Immature natural killer cell (primary cell): ENCODE measurements at regions not wholly inside any gene's neighbourhood (a gene's known extent, or its start where the extent isn't known, plus 50 kb on each side); places are given as distances from the start of the nearest gene placed in this dataset.

Experiments
- DNase-seq, 3 donors: peaks; one replicate each; pipeline ENCODE4 v3.0.0; 2022; ENCODE audit warnings: mixed read lengths in 1 of 3
- H3K27ac Mint-ChIP-seq, 6 donors: one replicate each; pipeline ENCODE4 v1.8.0; 2020; ENCODE audit warnings: mixed read lengths in 6 of 6, mild to moderate bottlenecking in 5 of 6, inconsistent platforms in 4 of 6, moderate library complexity in 3 of 6
- H3K27me3 Mint-ChIP-seq, 3 donors: one replicate each; pipeline ENCODE4 v1.8.0; 2020 to 2021; ENCODE audit warnings: low read depth in 3 of 3, mild to moderate bottlenecking in 3 of 3, mixed read lengths in 3 of 3, moderate library complexity in 3 of 3, inconsistent platforms in 1 of 3
- H3K36me3 Mint-ChIP-seq, 3 donors: one replicate each; pipeline ENCODE4 v1.8.0; 2020; ENCODE audit warnings: mixed read lengths in 3 of 3, inconsistent platforms in 2 of 3, mild to moderate bottlenecking in 2 of 3
- H3K4me1 Mint-ChIP-seq, 2 donors: one replicate each; pipeline ENCODE4 v1.8.0; 2020; ENCODE audit warnings: inconsistent platforms in 2 of 2, mild to moderate bottlenecking in 2 of 2, mixed read lengths in 2 of 2, moderate library complexity in 1 of 2
- H3K4me3 Mint-ChIP-seq, 5 donors: one replicate each; pipeline ENCODE4 v1.8.0; 2020; ENCODE audit warnings: mild to moderate bottlenecking in 5 of 5, mixed read lengths in 5 of 5, inconsistent platforms in 3 of 5, moderate library complexity in 3 of 5
- H3K9me3 Mint-ChIP-seq, 6 donors: one replicate each; pipeline ENCODE4 v1.8.0; 2020; ENCODE audit warnings: mild to moderate bottlenecking in 6 of 6, mixed read lengths in 6 of 6, inconsistent platforms in 4 of 6, moderate library complexity in 3 of 6

- Mint-ChIP-seq H3K9me3 (peaks cover 0 to 9% (median 5%) of the 10 kb centered on the region in 6 donors), H3K4me3 (no peak overlapping the region), H3K4me1 (no peaks in the 10 kb centered on the region), H3K27ac (no peak overlapping the region), H3K36me3 (no peaks in the 10 kb centered on the region), H3K27me3 (peaks cover 0 to 2% (median 0%) of the 10 kb centered on the region in 3 donors)
- no peak for DNase-seq
Measured at GRCh38 chr13:74871369-74872070, 610.4 kb downstream of the TBC1D4 start.

GRCh38 chr13:74870865-74871264 is 611.1 kb downstream of the TBC1D4 start:
- Mint-ChIP-seq H3K36me3 (no peaks in the 10 kb centered on the region), H3K27me3 (peaks cover 0 to 2% (median 0%) of the 10 kb centered on the region in 3 donors), H3K4me3 (no peak overlapping the region), H3K9me3 (peaks cover 0 to 9% (median 4%) of the 10 kb centered on the region in 6 donors), H3K4me1 (no peaks in the 10 kb centered on the region), H3K27ac (no peak overlapping the region)
- DNase-seq: no peak

DNA sequence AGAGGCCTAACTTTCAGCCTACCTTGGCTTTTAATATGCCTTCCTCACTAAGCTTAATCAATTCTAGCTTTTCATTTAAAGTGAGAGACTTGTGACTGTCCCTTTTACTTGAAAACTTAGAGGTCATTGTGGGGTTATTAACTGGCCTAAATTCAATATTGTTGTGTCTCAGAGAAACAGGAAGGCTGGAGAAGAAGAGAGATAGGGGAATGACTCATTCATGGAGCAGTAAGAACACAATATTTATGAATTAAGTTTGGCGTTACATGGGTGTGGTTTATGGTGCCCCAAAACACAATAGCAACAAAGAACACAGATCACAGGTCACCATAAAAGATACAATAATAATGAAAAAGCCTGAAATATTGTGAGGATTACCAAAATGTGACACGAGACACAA is 612.1 kb downstream of the TBC1D4 start:
- no peak for DNase-seq
- H3K27ac Mint-ChIP-seq: no peak overlapping the region
- H3K36me3 Mint-ChIP-seq: no peaks in the 10 kb centered on the region
- no peak overlapping the region for H3K4me3 Mint-ChIP-seq
- no peaks in the 10 kb centered on the region for H3K4me1 Mint-ChIP-seq
- H3K9me3 Mint-ChIP-seq: peaks cover 0 to 9% (median 5%) of the 10 kb centered on the region in 6 donors
- H3K27me3 Mint-ChIP-seq: peaks cover 0 to 2% (median 0%) of the 10 kb centered on the region in 3 donors

- no peak overlapping the region for H3K27ac Mint-ChIP-seq
- no peak overlapping the region for H3K4me3 Mint-ChIP-seq
- DNase-seq: no peak
- no peaks in the 10 kb centered on the region for H3K36me3 Mint-ChIP-seq
- H3K4me1 Mint-ChIP-seq: no peaks in the 10 kb centered on the region
- H3K9me3 Mint-ChIP-seq: peaks cover 2 to 9% (median 5%) of the 10 kb centered on the region in 6 donors
- H3K27me3 Mint-ChIP-seq: peaks cover 0 to 2% (median 0%) of the 10 kb centered on the region in 3 donors
Measured at GRCh38 chr13:74868049-74868448, 613.9 kb downstream of the TBC1D4 start.

GRCh38 chr13:74867460-74867859 is 614.5 kb downstream of the TBC1D4 start:
- Mint-ChIP-seq H3K9me3 (peaks cover 2 to 11% (median 5%) of the 10 kb centered on the region in 6 donors), H3K36me3 (no peaks in the 10 kb centered on the region), H3K4me1 (no peaks in the 10 kb centered on the region), H3K27me3 (peaks cover 0 to 2% (median 0%) of the 10 kb centered on the region in 3 donors), H3K4me3 (no peak overlapping the region), H3K27ac (no peak overlapping the region)
- no peak for DNase-seq

DNA sequence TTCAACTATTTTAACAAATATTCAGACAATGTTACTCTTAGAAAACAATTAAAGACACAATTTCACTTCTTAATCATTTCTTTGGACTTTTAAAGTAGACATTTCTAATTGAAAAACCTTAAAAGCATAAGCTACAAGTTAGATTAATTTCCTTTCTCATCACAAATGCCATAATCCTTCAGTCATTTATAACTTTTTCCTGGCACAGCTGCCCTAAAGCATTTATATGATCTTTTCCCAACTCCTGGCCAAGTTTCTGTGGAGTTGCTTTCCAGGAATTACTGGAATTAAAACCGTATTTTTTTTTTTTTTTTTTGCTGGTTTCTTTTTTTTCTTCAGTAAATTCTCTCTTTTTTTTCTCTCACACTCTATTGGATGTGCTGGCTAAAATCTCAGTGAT is 615.9 kb downstream of the TBC1D4 start:
- DNase-seq: no peak
- Mint-ChIP-seq H3K36me3 (no peaks in the 10 kb centered on the region), H3K4me3 (no peak overlapping the region), H3K4me1 (no peaks in the 10 kb centered on the region), H3K27me3 (peaks cover 0 to 2% (median 0%) of the 10 kb centered on the region in 3 donors), H3K9me3 (peaks cover 2 to 11% (median 5%) of the 10 kb centered on the region in 6 donors), H3K27ac (no peak overlapping the region)

- Mint-ChIP-seq H3K4me1 (no peaks in the 10 kb centered on the region), H3K4me3 (no peak overlapping the region), H3K36me3 (no peaks in the 10 kb centered on the region), H3K27ac (no peak overlapping the region), H3K27me3 (peaks cover 0 to 2% (median 0%) of the 10 kb centered on the region in 3 donors), H3K9me3 (peaks cover 2 to 11% (median 5%) of the 10 kb centered on the region in 6 donors)
- DNase-seq: no peak
Measured at GRCh38 chr13:74865656-74866055, 616.3 kb downstream of the TBC1D4 start.

GRCh38 chr13:74860789-74861188 is 621.2 kb downstream of the TBC1D4 start:
- H3K4me3 Mint-ChIP-seq: no peak overlapping the region
- no peaks in the 10 kb centered on the region for H3K36me3 Mint-ChIP-seq
- DNase-seq: no peak
- H3K4me1 Mint-ChIP-seq: no peaks in the 10 kb centered on the region
- H3K27me3 Mint-ChIP-seq: peaks cover 1 to 3% (median 2%) of the 10 kb centered on the region in 3 donors
- no peak overlapping the region for H3K27ac Mint-ChIP-seq
- H3K9me3 Mint-ChIP-seq: peaks cover 0 to 12% (median 5%) of the 10 kb centered on the region in 6 donors

DNA sequence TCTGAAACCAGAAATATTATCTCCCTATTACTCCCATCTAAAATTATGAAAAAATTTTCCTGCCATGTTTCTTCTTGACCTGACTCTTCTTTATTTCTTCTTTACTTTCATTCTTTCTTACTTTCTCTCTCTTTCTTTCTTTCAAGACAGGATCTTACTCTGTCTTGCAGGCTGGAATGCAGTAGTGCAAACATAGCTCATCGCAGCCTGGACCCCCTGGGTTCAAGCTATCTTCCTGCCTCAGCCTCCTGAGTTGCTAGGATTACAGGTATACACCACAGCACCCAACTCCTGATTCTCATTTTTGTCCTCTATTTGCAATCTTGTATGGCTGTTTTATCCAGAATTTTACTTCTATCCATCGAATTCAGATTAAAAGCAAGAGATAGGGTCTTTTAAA is 631.1 kb downstream of the TBC1D4 start:
- Mint-ChIP-seq H3K4me1 (no peaks in the 10 kb centered on the region), H3K27me3 (peaks cover 3 to 13% (median 4%) of the 10 kb centered on the region in 3 donors), H3K36me3 (peaks cover 0 to 4% (median 3%) of the 10 kb centered on the region in 3 donors), H3K4me3 (no peak overlapping the region), H3K9me3 (peaks cover 1 to 10% (median 6%) of the 10 kb centered on the region in 6 donors), H3K27ac (no peak overlapping the region)
- DNase-seq: no peak

GRCh38 chr13:74847966-74848365 is 634.0 kb downstream of the TBC1D4 start:
- H3K4me3 Mint-ChIP-seq: no peak overlapping the region
- peaks cover 0 to 5% (median 4%) of the 10 kb centered on the region in 3 donors for H3K36me3 Mint-ChIP-seq
- no peak overlapping the region for H3K27ac Mint-ChIP-seq
- peaks cover 2 to 9% (median 4%) of the 10 kb centered on the region in 3 donors for H3K27me3 Mint-ChIP-seq
- H3K4me1 Mint-ChIP-seq: no peaks in the 10 kb centered on the region
- no peak for DNase-seq
- H3K9me3 Mint-ChIP-seq: peaks cover 0 to 10% (median 0%) of the 10 kb centered on the region in 6 donors

- H3K9me3 Mint-ChIP-seq: peaks cover 0 to 10% (median 0%) of the 10 kb centered on the region in 6 donors
- peaks cover 2 to 6% (median 4%) of the 10 kb centered on the region in 3 donors for H3K27me3 Mint-ChIP-seq
- H3K4me1 Mint-ChIP-seq: no peaks in the 10 kb centered on the region
- no peak for DNase-seq
- H3K27ac Mint-ChIP-seq: no peak overlapping the region
- H3K4me3 Mint-ChIP-seq: no peak overlapping the region
- peaks cover 0 to 7% (median 5%) of the 10 kb centered on the region in 3 donors for H3K36me3 Mint-ChIP-seq
Measured at GRCh38 chr13:74845806-74846205, 636.2 kb downstream of the TBC1D4 start.

GRCh38 chr13:74841651-74842050 is 640.3 kb downstream of the TBC1D4 start:
- no peak overlapping the region for H3K4me3 Mint-ChIP-seq
- H3K9me3 Mint-ChIP-seq: peaks cover 0 to 6% (median 0%) of the 10 kb centered on the region in 6 donors
- H3K4me1 Mint-ChIP-seq: peaks cover 28 to 33% of the 10 kb centered on the region in 2 donors
- H3K27ac Mint-ChIP-seq: no peak overlapping the region
- DNase-seq: no peak
- H3K36me3 Mint-ChIP-seq: peaks cover 0 to 5% (median 5%) of the 10 kb centered on the region in 3 donors
- H3K27me3 Mint-ChIP-seq: peaks cover 2 to 4% (median 2%) of the 10 kb centered on the region in 3 donors

- Mint-ChIP-seq H3K4me1 (peaks cover 33 to 37% of the 10 kb centered on the region in 2 donors), H3K9me3 (peaks cover 0 to 6% (median 0%) of the 10 kb centered on the region in 6 donors), H3K36me3 (peaks cover 0 to 5% (median 4%) of the 10 kb centered on the region in 3 donors), H3K4me3 (peak overlapping the region in 1 of 5 donors; percentile 6), H3K27ac (no peak overlapping the region), H3K27me3 (peaks cover 2 to 3% (median 2%) of the 10 kb centered on the region in 3 donors)
- no peak for DNase-seq
Measured at GRCh38 chr13:74841123-74841522, 640.8 kb downstream of the TBC1D4 start.

DNA sequence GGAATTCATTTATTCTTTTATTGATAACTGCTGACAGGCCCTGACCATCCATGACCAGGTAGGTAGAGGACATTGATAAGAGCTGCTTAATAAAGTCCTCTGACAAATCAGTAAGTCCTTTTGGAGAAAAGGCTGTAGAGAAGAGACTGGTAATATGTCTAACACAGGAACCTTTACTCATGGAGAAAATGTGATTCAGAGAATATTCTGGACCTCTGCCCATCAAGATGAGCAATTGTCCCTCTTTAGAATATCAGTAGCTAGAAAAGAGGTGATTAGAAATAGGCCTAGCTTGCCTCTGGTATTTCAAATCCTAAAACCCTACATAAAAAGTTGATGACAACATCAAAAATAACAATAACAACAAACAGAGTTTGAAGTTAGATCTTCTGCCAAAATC is 642.3 kb downstream of the TBC1D4 start:
- no peak for DNase-seq
- H3K27me3 Mint-ChIP-seq: peaks cover 2% of the 10 kb centered on the region in 3 donors
- H3K4me3 Mint-ChIP-seq: peak overlapping the region in 1 of 5 donors; percentile 32
- no peak overlapping the region for H3K27ac Mint-ChIP-seq
- peaks cover 47 to 52% of the 10 kb centered on the region in 2 donors for H3K4me1 Mint-ChIP-seq
- H3K9me3 Mint-ChIP-seq: peaks cover 0 to 6% (median 0%) of the 10 kb centered on the region in 6 donors
- peaks cover 0 to 5% (median 0%) of the 10 kb centered on the region in 3 donors for H3K36me3 Mint-ChIP-seq
